HG03439 (cell line): ENCODE measurements at regions not wholly inside any gene's neighbourhood (a gene's known extent, or its start where the extent isn't known, plus 50 kb on each side); places are given as distances from the start of the nearest gene placed in this dataset.

Source experiments
- ATAC-seq: cut with Tn5 transposase; IDR thresholded peaks from one replicate; pipeline ENCODE4 v1.9.1; 2021; ENCODE audit warnings: mild to moderate bottlenecking, moderate library complexity; ENCODE audit not compliant: unreplicated experiment

GRCh38 chr2:59938181-59938580 is 615.3 kb downstream of the BCL11A start:
- ATAC-seq, result no peak

DNA sequence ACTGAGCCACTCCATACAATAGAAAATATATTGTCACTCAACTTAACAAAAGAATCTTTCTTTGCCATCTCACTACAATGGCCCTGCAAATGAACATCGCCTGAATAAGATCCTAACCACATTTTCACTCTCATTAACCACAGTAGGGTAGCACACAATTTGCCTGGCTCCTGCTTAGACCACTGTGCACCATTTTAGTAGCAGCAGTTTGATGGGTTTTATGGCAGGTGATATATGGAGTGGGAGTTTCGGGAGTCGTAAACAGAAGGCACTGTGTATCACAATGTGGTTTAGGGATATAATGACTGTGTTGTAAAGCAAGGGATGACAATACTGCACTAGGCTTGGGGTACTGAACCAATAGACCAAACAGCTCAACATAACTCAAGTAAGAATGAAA is 617.4 kb downstream of the BCL11A start:
- ATAC-seq, result no peak

DNA sequence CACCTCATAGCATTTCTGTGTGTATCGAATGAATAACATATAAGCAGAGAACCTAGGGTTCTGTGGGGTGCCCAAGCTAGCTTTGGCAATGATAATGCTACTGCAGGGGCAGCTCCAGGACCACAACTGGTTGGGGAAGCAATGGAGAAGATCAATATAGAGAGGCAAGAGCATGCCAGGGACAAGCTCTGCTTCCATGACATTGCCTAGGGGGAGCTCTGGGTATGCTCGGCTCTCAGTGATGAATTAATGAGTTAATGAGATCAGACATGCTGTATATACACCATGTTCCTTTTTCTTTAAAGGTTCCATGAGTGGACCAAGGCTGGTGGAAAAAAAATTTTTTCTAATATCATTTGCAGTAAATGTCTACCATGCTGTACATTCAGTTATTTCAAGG is 618.4 kb downstream of the BCL11A start:
- no peak for ATAC-seq

DNA sequence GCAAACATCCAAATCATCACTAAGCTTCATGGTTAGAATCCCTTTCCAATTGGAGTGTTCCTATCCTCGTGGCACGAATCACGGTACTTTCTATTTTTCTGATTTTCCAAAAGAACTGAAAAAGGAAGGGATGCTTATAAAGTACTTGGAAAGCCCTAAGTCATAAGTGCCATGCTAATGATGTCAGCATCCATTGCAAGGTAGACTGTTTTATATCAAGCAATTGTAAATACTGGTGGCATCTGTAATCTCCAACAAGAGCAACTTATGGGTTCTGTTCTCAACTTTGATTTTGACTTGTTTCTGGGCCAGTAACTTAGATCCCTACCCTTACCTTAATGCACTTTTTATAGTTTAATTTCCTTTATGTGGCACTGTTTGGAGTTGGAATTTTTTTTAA is 619.5 kb downstream of the BCL11A start:
- ATAC-seq, result no peak

GRCh38 chr2:59932341-59932740 is 621.1 kb downstream of the BCL11A start:
- no peak for ATAC-seq

GRCh38 chr2:59930430-59930829 is 623.0 kb downstream of the BCL11A start:
- no peak for ATAC-seq

DNA sequence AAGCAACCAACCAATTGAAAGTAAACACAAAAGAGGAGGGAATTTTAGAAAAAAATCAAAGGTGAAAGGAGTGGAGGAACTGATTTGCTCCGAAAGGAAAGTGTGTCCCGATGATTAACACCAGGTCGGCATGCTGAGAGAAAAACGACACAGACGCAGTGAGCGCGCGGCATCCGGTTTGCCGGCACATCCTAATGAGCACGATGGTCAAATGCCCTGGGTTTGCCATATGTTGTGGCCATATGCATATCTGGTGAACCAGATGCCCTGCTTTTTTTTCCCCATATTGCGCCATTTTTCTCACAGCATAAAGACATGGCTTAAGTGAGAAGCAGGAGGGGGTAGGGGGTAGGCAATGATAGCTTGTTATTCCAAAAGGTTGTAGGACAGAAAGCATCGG is 626.7 kb downstream of the BCL11A start:
- no peak for ATAC-seq

DNA sequence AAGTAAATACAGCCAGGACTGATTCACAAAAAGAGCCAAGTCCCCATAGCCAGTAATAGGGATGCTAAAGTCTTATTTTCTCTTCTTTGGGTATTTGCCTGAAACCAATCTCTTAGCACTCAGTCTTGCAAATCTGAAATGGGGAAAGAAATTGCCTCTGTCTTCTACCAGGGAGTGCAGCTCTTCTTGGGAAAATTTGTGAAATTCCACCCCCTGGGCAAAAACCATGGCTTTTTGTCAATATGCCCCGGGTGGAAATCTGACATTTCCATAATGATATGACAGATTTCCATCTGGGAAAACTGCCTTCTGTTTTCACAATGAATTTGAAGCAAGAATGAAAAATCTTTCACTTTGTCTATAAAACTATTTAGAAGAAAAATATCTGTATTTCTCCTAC is 628.1 kb downstream of the BCL11A start:
- ATAC-seq, result no peak

DNA sequence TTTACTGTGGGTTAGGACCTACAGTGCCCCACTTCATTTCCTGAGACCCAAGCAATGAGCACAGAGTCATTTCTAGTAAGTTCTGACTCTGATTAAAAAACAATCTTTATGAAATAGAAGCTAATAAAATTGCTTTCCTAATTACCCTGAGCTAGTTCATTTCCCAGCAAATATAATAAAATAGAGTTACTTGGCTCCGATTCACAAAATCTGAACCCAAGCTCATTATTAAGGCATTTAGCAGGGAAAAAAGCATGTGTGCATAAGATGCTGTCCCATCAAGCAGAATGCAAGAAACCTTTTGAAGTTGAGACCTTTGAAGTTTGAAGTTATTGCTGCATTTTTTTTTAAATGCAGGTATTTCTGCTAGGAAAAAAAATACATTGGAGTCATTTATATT is 629.1 kb downstream of the BCL11A start:
- ATAC-seq, result no peak

GRCh38 chr2:59922450-59922849 is 631.0 kb downstream of the BCL11A start:
- no peak for ATAC-seq

DNA sequence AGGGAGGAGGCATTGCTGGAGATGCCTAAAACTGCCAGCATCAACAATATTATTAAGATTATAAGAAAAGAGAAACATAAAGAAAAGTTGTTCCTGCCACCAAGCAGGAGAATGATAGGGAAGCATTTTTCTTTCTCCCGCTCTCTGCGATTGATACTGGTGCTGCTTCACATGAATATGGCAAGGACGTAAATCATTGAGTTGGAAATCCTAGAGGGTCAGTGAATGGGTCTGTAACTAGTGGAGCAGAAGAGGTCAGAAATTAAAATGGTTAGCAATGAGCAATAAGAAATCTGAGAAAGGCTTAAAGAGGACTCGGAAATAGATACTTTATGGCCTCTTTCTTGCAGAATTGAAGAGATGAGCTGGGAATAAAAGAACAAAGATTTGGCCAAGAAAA is 631.7 kb downstream of the BCL11A start:
- ATAC-seq, result no peak

GRCh38 chr2:59920961-59921360 is 632.5 kb downstream of the BCL11A start:
- ATAC-seq, result no peak

DNA sequence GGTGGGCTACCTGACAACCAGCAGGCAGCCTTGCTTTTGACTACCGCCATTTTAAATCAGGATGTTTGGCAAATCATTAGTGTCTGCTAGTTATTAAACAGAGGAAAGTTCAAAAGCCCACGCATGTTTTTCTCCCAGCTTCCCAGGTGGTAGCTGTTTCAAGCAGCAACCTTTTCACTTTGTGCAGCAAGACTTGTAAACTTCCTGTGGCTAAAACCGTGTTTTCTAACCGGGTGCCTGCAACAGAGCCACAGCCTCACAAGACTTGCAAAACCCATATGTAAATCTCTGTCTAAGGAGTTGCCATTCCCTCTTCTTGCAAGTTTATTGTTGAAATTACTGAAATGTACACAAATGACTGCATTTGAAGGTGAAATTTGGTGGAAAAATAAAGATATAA is 633.1 kb downstream of the BCL11A start:
- no peak for ATAC-seq

DNA sequence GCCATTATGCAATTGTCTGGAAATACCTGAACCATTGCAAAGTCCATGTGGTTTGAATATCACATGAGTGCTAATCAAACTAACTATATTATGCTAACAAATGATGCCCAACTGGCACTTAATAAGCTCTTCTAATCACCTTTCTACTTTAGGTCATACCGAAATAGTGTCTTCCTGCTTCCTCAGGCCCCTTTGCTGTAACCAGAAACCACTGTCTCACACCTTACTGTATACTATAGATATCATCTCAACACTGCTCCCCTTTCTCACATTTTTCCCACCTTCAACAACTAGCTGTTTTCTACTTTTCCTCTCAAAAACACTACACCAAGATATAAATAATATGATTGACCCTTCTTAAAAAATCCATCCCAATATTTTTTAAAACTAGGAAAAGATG is 633.9 kb downstream of the BCL11A start:
- ATAC-seq, result no peak

DNA sequence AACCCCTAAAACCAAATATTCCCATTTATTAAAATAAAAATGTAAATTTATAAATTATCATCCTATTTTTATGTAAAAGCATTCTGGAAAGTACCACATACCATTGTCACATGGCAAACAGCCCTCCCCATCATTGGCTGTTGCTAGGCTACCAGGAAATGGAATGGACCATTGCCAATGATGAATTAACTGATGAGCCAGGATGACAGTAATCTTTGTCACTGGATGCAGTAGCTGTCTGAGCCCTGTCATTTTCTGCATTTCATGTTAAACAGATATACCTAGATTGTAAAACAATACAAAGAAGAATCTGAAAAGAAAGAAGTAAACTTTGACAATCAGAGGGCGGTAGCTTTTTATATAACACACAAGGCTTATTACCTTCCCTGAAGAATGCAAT is 641.4 kb downstream of the BCL11A start:
- no peak for ATAC-seq

- no peak for ATAC-seq
Measured at GRCh38 chr2:59910166-59910565, 643.3 kb downstream of the BCL11A start.

DNA sequence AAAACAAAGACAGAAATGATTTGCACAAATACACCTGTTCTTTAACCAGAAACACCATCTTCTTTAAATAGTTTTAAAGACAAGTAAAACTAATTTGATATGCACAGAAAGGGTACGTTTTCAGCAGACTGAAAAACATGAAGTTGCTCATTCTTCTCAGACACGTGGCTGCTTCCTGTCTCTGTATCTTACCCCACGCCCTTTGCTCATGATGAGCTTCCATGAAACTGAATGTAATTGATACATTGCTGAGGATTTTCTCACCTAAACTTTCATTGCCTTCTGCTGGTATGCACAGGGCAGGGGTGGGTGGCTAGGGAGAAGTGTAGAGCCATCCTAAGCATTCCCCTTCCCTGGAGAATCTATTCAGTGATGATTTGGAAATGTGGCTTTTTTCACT is 644.3 kb downstream of the BCL11A start:
- ATAC-seq, result no peak

GRCh38 chr2:59905731-59906130 is 647.7 kb downstream of the BCL11A start:
- ATAC-seq, result no peak

DNA sequence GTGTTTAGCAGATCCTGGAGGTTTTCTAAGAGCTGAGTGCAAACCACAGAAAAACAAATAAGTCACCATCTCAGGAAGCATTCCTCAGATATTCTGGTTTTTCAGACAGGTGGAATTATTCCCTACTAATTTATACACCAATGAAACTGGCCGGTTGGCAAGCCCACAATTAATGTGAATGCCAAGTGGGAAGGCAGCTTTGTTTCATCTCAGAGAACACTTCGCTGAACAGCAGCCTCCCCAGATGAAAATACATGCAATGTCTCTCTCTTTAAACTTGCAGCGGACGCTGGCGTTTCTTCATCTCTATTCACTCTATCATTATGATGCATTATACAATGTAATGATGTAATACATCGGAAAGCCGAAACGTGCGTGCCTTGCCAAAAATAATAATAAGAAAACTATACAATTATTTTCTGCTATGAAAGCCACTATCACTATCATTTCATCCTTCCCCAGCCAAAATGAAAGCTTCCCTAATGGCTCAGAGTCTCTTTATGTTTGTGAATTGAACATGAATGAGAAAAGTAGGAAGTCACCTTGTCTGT is 649.4 kb downstream of the BCL11A start:
- no peak for ATAC-seq

GRCh38 chr2:59900728-59901452 is 652.6 kb downstream of the BCL11A start:
- no peak for ATAC-seq

DNA sequence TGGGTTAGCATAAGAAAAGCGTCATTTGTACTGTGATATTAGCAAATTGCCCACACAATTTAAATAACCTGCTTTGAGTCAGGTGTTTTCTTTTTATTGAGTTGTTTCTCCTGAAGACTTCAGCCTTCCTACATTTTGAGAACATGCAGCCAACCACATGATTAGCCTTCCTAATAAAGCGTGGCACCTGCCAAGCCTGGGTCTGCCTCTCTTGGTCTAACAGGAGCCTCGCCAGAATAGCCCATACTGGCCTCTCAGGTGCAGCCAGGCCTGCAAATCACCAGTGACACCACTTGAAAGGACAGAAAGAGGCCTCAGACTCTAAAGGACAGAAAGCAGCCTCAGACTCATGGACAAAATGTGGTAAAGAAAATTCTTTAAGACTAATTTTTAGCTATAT is 653.8 kb downstream of the BCL11A start:
- no peak for ATAC-seq

DNA sequence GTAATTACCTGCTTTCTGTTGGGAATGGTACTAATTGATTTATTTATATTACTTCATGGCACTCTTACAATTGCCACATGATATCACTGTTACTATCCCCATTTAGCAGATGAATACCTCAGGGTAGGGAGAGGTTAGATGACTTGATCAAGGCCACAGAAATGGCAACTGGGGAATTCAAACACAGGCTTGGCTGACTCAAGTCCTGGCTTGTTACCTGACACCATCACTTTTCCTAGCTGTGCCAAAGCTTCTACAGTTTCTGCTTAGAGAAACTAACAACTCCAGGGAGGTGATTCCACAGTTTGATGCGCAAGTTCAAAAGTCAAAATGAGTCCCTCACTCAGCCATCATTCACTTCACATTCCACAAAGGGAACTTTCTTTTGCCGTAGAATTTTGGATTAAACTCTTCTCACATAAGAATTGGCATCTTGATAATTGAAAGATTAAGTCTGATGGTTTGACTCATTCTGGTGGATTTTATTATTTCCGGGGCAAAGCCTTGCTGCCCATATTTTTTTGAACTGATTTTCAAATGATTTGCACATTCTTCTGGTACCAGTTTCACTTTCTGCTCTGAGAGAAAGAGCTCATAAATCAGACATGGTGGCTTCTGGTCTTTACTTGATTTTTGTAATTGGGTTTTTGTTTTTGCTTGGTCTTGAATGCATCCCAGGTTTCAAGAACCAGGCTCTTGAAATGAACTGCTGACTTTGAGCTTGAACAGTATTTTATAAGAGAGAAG is 656.8 kb downstream of the BCL11A start:
- ATAC-seq, result no peak
